Cardiac fibroblast (primary cell): ENCODE measurements at regions not wholly inside any gene's neighbourhood (a gene's known extent, or its start where the extent isn't known, plus 50 kb on each side); places are given as distances from the start of the nearest gene placed in this dataset.
"Not testable (repeated sequence)": the region's sequence is repeated elsewhere in the genome, so short reads cannot be mapped to it uniquely, and the experiment has no call there.

Source experiments
- DNase-seq, 2 donors: peaks; one replicate each; pipeline versions ENCODE4 v3.0.0 to v3.0.0-alpha.2; 2010; ENCODE audit warnings: low read depth in 2 of 2
- H3K4me3 ChIP-seq, 2 donors: replicated peaks in 1 of 2; 1 replicate in 1 of 2; 2 replicates in 1 of 2; pipeline ENCODE4 v1.5.1; 2011; ENCODE audit warnings: low read depth in 2 of 2, low read length in 2 of 2, mild to moderate bottlenecking in 2 of 2, moderate library complexity in 1 of 2
- TF ChIP-seq, protein P1 (sequence below): IDR thresholded peaks from one replicate; pipeline ENCODE4 v1.5.1; 2011; ENCODE audit warnings: low read depth, mild to moderate bottlenecking, low read length, inconsistent platforms

DNA sequence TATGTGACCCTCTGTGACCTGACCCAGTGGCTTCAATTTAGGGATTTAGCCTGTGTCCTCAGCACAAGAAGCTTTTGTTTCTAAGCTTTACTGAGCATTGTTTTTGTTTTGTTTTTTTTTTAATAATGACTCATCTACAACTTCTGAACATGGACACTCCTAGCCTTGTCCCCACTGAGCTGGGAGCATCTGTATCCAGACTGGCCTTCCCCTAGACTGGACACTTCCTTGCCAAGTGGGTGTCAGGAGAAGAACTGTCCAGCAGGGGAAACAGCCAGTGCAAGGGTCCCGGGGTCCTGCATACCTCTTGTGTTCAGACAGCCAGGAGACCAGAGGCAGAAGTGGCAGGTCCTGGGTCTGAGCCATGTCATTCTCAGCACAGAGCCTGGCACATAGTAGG is 108.6 kb downstream of the TMEM130 start:
- TF ChIP-seq, protein P1, sequence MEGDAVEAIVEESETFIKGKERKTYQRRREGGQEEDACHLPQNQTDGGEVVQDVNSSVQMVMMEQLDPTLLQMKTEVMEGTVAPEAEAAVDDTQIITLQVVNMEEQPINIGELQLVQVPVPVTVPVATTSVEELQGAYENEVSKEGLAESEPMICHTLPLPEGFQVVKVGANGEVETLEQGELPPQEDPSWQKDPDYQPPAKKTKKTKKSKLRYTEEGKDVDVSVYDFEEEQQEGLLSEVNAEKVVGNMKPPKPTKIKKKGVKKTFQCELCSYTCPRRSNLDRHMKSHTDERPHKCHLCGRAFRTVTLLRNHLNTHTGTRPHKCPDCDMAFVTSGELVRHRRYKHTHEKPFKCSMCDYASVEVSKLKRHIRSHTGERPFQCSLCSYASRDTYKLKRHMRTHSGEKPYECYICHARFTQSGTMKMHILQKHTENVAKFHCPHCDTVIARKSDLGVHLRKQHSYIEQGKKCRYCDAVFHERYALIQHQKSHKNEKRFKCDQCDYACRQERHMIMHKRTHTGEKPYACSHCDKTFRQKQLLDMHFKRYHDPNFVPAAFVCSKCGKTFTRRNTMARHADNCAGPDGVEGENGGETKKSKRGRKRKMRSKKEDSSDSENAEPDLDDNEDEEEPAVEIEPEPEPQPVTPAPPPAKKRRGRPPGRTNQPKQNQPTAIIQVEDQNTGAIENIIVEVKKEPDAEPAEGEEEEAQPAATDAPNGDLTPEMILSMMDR = no peak
- H3K4me3 ChIP-seq = no peak overlapping the region
- DNase-seq = no peak

DNA sequence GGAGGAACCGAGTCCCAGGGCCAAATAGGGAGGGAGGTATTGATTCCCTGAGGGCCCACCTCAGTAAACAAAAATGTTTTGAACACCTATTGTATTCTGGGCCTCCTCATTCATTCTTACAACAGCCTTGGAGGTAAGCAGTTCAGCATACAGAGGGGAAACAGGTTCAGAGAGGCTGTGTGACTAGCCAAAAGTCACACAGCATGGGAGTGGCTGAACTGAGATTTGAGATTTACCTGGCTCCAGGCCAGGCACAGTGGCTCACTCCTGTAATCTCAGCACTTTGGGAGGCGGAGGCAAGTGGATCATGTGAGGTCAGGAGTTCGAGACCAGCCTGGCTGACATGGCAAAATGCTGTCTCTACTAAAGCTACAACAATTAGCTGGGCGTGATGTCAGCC is 107.2 kb downstream of the TMEM130 start:
- DNase-seq = no peak
- no peak overlapping the region for H3K4me3 ChIP-seq
- TF ChIP-seq, protein P1 = no peak

DNA sequence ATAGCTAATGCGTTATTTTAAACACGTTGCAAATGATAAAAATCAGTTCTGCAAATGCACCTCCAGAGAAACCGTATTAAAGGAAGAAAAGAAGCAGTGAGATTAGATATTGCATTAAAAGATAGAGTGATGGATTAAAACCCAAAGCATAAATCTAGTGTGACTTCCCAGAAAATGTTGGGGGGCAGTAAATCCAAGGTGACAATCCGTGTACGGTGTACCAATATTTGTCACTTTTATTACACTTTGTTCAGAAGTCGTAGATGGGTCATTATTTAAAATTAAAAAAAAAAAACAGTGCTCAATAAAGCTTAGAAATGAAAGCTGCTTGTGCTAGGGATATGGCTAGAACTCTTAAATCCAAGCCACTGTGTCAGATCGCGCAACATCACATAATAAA is 106.4 kb downstream of the TMEM130 start:
- DNase-seq = no peak
- TF ChIP-seq, protein P1 = no peak
- H3K4me3 ChIP-seq = no peak overlapping the region

DNA sequence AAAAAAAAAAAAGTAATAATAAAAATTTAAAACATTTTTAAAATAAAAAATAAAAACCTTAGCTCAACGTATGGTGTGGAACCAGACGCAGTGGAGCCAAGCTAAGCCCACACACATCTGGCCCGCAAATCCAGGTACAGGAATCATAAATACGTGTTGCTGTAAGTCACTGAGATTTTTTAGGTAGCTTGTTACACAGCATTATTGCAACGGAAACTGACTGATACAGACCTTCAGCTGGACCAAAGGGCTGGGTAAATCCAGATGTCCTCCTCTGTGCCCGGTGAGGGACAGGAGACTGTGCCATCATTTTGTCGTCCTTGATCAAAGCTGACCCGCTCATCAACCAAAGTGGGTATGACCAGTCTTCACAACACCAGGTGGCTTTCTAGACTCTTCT is 104.9 kb downstream of the TMEM130 start:
- DNase-seq = no peak

DNA sequence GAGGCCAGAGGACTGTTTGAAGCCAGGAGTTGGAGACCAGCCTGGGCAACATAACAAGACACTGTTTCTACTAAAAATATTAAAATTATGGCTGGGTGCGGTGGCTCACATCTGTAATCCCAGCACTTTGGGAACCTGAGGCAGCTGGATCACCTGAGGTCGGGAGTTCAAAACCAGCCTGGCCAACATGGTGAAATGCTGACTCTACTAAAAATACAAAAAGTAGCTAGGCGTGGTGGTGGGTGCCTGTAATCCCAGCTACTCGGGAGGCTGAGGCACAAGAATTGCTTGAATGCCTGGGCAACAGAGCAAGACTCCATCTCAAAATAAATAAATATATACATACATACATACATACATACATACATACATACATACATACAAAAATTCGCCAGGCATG is 99.7 kb downstream of the TMEM130 start:
- not testable (repeated sequence) for H3K4me3 ChIP-seq, DNase-seq

More for the DNA sequence above, 104.9 kb downstream of the TMEM130 start:
- TF ChIP-seq, protein P1 = no peak
- H3K4me3 ChIP-seq = no peak overlapping the region

DNA sequence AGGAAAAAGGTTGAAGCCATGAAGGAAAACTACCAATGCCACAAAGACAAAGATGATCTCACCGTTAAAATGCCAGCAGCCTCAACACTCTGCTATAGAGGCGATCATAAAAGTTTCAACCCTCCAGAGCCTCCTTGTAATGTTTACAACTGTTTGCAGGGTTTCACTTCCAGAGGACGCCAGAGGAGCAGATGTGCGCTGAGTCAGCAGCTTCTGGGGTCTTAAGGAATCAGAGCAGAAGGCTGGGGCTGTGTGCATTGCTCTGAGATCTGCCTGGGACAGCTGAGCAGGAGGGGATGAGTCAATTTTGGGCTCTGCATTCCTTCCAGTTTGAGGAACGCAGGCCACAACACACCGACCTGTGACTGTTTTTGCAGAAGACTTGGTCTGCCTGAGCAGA is 98.3 kb downstream of the TMEM130 start:
- TF ChIP-seq, protein P1 = no peak
- peak; percentile 57 to 60 for DNase-seq
- H3K4me3 ChIP-seq = no peak overlapping the region

DNA sequence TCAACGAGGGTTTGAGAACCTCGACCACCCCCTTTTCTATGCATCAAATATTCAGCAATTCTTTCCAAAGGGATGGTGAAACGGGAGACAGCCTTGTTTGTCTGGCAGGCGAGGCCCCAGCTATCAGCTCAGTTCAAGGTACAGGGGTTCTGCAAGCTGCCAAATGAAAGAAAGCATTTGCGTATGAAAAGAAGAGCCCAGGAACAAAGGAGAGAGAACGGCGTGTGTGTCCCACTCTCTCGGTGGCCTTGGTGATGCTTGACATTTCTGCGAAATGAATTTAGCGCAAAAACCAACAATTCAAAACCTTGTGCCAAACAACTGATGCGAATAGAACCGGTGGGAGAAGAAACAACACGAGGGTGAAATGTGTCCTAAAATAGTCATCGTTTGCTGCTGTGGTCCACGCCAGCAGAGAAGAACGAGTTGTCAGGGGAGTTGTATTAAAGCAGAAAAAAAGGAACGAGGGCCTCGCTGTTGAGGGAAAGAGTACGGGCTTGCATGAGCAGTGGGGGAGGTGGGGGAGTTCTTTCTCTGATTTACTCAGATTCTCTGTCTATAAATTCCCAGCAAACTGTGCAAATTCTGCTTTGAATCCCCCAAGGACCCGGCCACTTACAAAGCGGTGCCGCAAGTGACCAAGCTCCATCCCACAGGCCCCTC is 97.7 kb downstream of the TMEM130 start:
- H3K4me3 ChIP-seq = no peak overlapping the region
- DNase-seq = no peak
- TF ChIP-seq, protein P1 = no peak
